Neuron (in vitro differentiated cells): ENCODE measurements at regions not wholly inside any gene's neighbourhood (a gene's known extent, or its start where the extent isn't known, plus 50 kb on each side); places are given as distances from the start of the nearest gene placed in this dataset.

Experiments used
- H2AFZ ChIP-seq: one replicate; pipeline ENCODE4 v1.6.1; 2013; ENCODE audit warnings: low read depth, mild to moderate bottlenecking, inconsistent platforms, low read length, moderate library complexity
- H3K27me3 ChIP-seq: one replicate; pipeline ENCODE4 v1.6.1; 2013; ENCODE audit warnings: low read length; ENCODE audit not compliant: insufficient read depth
- H3K36me3 ChIP-seq: one replicate; pipeline ENCODE4 v1.6.1; 2013; ENCODE audit warnings: low read length; ENCODE audit not compliant: insufficient read depth
- H3K4me1 ChIP-seq: one replicate; pipeline ENCODE4 v1.6.1; 2013; ENCODE audit warnings: low read length; ENCODE audit not compliant: insufficient read depth
- H3K4me3 ChIP-seq: 2 replicates; pipeline ENCODE4 v1.5.1; 2013; ENCODE audit warnings: mild to moderate bottlenecking, low read length, moderate library complexity
- H3K9me3 ChIP-seq: one replicate; pipeline ENCODE4 v1.6.1; 2013; ENCODE audit warnings: low read length

DNA sequence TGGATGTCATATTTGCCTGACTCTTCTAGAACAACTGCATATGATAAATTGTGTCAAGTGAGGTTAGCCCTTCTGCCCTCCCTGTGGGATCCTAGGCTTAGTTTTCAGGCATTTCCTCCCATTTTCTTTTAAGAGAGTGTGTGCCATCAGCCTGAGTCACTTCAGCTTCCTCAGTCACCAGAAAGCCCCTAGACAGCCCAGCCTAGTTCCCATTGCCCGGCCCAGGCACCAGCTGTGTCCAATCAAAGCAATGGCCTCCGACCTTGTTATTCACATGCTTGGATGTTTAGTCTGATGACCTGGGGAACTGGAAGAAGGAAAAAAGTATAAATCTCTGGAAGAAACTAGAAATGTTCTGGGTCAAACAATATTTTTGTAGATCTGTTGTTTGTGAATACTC, 221.9 kb upstream of the LRIG1 start:
- no peak overlapping the region for H2AFZ ChIP-seq
- H3K36me3 ChIP-seq = no peaks in the 10 kb centered on the region
- H3K4me1 ChIP-seq = peaks cover 13% of the 10 kb centered on the region
- H3K27me3 ChIP-seq = no peaks in the 10 kb centered on the region
- H3K9me3 ChIP-seq = no peaks in the 10 kb centered on the region
- no peak overlapping the region for H3K4me3 ChIP-seq

DNA sequence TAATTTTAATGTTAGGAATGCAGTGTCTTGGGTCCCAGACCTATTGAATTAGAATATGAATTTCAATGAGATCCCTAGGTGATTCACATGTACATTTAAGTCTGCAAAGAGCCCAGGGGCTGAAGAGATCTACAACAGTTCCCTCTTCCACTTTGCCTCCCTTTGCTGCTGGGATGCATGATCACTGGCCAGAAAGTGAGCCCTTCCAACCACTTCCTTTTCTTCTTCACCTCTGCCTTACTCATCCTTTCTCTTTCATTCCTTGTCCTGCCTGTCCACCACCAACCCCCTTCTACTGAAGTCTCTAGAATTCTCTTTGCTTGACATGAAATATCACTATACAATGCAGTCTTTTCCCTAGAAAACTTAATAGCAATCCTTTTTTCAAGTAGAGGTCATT, 222.4 kb upstream of the LRIG1 start:
- Histone ChIP-seq H3K27me3 (no peaks in the 10 kb centered on the region), H3K4me3 (no peak overlapping the region), H2AFZ (no peak overlapping the region), H3K9me3 (no peaks in the 10 kb centered on the region), H3K36me3 (no peaks in the 10 kb centered on the region), H3K4me1 (peaks cover 13% of the 10 kb centered on the region)

DNA sequence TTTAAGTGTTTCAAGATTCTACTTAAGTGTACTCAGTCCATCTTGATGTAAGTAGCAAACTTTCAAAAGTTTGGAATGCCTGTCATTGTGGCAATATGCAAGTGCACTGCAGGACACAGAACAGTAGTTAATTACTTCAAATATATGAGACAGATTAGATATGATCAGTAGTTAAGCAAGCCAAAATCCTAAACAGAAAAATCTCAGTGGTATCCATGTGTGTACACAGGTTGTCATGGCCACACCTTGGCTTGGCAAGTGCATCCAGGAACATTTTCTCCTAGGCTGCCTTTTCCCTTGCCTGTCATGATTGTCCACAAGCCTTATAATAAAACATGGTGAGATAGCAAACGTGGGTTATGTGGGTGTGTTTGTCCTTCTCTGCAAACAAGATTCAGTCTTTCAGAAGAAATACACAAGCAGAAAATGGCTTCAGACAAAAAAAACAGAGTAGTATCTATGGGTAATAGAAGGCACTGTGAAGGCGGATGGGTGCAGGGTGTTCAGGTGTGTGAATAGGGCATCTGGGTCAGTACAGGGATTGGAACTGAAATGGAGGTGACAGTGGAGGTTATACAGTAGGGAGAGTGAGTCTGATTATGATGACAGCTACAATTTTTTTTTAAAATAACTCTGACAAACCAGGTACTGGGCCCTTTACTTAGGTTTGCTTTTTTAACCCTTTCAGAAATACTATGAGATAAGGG, 229.0 kb upstream of the LRIG1 start:
- no peak overlapping the region for H3K4me3 ChIP-seq

DNA sequence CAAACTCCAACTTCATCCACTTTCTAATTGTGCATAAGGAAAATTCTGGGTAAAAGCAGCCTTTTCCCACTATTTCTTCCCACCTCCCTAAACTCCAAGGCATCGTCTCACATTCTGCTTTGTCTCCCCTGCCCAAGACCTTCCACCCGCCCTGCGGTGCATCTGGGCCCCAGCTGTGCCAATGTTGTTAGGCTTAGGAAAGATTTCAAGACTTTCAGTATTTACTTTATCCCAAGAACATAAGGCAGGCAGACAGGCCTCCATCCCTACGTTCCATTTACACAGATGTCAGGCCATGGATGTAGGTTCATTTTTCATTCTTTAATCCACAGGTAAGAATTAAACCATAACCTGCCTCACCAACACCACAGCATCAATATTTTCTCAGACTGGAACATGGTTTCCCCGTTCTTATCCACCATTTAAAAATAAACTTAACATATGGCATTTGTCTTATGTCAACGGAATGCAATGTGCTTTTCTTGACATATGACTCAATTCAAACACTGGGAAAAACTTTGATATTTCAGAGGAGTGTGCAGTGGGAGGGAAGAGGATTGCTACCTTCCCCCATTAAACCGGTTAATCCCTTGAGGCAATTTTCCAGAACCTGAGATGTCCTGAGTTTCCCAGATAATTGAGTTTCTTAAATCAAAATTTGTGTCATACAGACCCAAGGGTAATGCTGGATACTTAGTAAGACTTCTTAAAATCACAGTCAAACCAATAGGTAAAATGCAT, 238.0 kb upstream of the LRIG1 start:
- Histone ChIP-seq H3K27me3 (no peaks in the 10 kb centered on the region), H3K9me3 (no peaks in the 10 kb centered on the region), H3K36me3 (no peaks in the 10 kb centered on the region), H3K4me1 (no peaks in the 10 kb centered on the region), H2AFZ (no peak overlapping the region), H3K4me3 (no peak overlapping the region)

More for the DNA sequence above, 229.0 kb upstream of the LRIG1 start:
- H3K36me3 ChIP-seq = no peaks in the 10 kb centered on the region
- no peaks in the 10 kb centered on the region for H3K27me3 ChIP-seq
- no peaks in the 10 kb centered on the region for H3K9me3 ChIP-seq
- no peaks in the 10 kb centered on the region for H3K4me1 ChIP-seq
- H2AFZ ChIP-seq = no peak overlapping the region

DNA sequence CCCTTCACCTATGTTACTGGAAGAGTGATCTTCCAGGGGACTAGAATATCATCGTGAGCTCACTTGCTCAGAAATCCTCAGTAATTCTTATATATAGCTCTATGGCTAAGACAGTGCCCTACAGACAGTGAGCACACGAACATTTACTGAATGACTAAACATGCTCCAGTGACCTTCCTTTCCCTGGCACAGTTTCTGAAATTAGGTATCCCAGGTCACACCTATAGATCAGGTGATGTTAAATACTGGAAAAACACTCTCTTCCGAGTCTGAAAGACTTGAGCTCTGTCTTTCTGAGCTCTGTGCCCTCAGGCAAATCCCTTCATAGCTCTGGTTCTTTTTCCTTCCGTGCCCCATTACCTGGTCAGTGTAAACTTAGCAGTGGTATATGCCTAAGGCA, 239.4 kb upstream of the LRIG1 start:
- no peak overlapping the region for H3K4me3 ChIP-seq
- H2AFZ ChIP-seq = no peak overlapping the region
- H3K36me3 ChIP-seq = no peaks in the 10 kb centered on the region
- no peaks in the 10 kb centered on the region for H3K27me3 ChIP-seq
- H3K4me1 ChIP-seq = no peaks in the 10 kb centered on the region
- H3K9me3 ChIP-seq = no peaks in the 10 kb centered on the region

DNA sequence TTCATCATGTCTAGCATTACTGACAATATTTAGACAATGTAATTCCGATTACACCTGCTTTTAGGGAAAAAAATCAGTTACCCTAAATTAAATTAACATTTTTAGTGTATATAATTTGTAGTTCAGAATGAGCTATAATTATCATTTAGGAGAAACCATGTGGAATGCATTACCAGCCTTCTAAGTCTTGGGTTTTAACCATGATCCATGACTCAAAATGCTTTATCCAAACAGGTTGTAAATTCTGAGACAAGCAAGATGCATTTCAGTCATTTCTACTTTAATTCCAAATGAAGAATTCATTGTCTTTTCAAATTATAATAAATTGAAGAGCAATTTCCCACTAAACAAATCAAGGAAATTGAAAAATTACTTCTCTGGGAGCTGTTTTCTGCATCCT, 243.7 kb upstream of the LRIG1 start:
- Histone ChIP-seq H3K9me3 (no peaks in the 10 kb centered on the region), H2AFZ (no peak overlapping the region), H3K4me1 (no peaks in the 10 kb centered on the region), H3K36me3 (no peaks in the 10 kb centered on the region), H3K4me3 (no peak overlapping the region), H3K27me3 (no peaks in the 10 kb centered on the region)

DNA sequence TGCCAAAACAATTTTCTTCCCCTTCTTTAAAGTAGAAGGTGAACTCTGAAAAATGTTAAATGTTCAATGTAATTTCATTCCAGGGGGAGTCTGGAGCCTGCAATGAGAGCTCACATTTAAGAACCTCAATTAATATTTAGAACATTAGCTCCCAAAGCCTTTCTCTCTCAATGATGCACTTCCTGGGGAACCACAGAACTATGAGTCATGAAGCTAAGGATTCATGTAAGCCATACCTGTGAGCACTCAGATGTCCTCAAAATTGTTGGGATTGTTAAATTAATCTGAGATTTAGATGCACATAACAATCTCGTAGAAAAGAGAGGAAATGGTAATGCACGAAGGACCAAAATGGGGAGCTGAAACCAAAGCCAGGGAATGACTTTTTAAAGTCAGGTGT, 244.2 kb upstream of the LRIG1 start:
- H3K36me3 ChIP-seq = no peaks in the 10 kb centered on the region
- H3K4me3 ChIP-seq = no peak overlapping the region
- no peaks in the 10 kb centered on the region for H3K4me1 ChIP-seq
- no peak overlapping the region for H2AFZ ChIP-seq
- no peaks in the 10 kb centered on the region for H3K27me3 ChIP-seq
- H3K9me3 ChIP-seq = no peaks in the 10 kb centered on the region

DNA sequence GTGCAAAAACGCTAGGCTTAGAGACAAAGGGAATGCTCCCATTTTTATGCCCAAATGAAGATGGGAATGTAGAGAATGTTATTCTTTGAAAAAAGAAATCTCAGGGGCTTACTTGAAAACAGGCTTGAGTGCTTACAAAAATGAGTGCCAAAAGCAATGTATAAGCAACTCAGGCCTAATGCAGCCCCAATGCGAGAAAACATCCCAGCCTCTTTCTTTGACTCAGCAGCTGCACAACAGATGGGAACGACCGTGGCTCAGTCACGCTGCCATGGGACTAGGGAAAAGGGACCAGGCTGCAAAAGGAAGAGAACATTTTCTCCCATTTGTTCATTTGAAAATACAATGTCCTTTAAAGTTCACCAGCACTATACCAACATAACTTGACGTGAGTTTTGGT, 246.4 kb upstream of the LRIG1 start:
- no peaks in the 10 kb centered on the region for H3K9me3 ChIP-seq
- no peaks in the 10 kb centered on the region for H3K27me3 ChIP-seq
- no peaks in the 10 kb centered on the region for H3K36me3 ChIP-seq
- peaks cover 2% of the 10 kb centered on the region for H3K4me1 ChIP-seq
- H3K4me3 ChIP-seq = no peak overlapping the region
- H2AFZ ChIP-seq = no peak overlapping the region

DNA sequence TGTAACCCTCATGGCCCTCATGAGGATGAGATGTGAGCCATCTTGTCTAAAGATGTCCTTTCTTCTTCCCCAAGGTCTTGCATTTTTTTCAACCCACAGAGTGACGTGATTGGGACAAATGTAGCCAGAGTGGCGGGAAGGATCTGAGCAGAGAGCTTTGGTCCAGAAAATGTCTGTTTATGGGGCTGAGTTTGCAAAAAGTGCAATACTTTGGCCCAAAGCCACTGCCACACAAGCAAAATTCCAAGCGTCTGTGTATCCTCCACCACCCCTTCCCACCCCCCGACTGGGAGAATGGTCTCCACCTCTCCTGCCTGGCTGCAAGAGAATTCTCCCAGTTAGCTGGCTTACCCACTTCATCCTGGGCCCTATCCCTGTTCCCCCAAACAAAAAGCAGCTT, 246.9 kb upstream of the LRIG1 start:
- peaks cover 2% of the 10 kb centered on the region for H3K4me1 ChIP-seq
- H3K36me3 ChIP-seq = no peaks in the 10 kb centered on the region
- H3K4me3 ChIP-seq = no peak overlapping the region
- H3K27me3 ChIP-seq = no peaks in the 10 kb centered on the region
- H3K9me3 ChIP-seq = no peaks in the 10 kb centered on the region
- H2AFZ ChIP-seq = no peak overlapping the region

DNA sequence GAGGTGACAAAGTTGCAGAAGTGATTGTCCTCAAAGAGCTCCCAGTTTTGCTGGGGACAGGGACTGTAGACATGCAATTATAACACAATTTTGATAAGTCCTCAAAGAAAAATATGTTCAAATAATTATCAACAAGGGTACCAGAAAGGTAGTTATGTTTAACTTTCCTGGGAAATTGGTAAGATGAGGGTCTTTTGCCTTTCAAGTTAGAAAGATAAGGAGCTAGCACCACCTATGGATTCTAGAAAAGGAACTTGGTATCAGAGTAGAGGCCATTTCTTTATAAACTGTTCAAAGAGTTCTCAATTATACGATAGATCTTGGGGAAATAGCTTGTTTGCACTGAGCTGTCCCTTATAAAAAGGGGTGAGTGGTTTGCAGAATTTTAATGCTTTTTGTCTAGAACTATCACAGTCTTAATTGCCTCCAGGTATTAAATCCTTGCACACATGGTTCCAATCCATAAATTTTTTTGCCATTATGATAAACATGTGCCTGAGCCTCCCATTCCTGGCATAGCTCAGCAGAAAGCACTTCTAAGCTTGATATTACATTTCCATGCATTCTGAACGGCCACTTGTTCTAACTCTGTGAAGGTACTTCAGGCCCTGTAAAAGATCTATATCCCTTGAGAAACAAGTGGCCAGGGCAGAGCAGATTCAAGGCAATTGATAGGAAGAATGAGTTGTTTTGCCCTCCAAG, 247.5 kb upstream of the LRIG1 start:
- Histone ChIP-seq H3K36me3 (no peaks in the 10 kb centered on the region), H3K4me1 (peaks cover 2% of the 10 kb centered on the region), H2AFZ (no peak overlapping the region), H3K9me3 (no peaks in the 10 kb centered on the region), H3K27me3 (no peaks in the 10 kb centered on the region), H3K4me3 (no peak overlapping the region)

DNA sequence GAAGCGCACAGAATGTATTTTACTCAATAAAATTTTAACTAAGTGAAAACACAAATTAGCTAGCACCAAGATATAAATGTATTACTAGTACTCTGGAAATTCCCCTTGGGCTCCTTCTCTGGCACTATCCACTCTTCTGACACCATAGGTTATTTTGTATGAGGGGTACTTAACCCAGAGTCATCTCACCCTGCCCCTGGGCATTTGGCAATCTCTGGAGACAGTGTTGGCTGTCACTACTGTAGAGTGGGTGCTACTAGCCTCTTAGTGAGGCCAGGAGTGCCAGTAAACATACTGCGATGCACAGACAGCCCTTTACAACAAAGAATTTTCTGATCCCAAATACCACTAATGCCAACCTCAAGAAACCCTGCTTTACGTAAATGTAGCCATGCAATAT, 246.3 kb upstream of the KBTBD8 start:
- Histone ChIP-seq H3K27me3 (no peaks in the 10 kb centered on the region), H3K4me3 (no peak overlapping the region), H2AFZ (no peak overlapping the region), H3K4me1 (peaks cover 2% of the 10 kb centered on the region), H3K36me3 (no peaks in the 10 kb centered on the region), H3K9me3 (no peaks in the 10 kb centered on the region)

DNA sequence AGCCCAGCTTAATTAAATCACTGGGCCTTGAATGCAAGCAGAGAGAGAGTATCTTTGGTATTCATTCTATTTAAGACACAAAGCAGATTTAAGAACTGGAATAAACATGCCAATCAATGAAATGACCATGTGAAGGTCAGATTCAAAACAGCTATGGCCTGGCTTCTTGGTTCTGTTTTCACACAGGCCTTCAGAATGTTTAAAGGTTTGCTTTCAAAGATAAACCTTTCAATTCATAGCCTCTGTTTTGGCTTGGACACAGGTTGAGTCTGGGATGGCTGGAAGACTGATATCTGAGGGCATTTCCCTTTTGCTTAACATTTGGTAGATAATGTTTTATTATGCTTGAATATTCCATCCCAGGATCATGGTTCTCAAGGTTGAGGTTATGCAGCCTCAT, 244.4 kb upstream of the KBTBD8 start:
- Histone ChIP-seq H3K36me3 (no peaks in the 10 kb centered on the region), H3K4me3 (no peak overlapping the region), H3K4me1 (peaks cover 2% of the 10 kb centered on the region), H3K9me3 (no peaks in the 10 kb centered on the region), H2AFZ (no peak overlapping the region), H3K27me3 (no peaks in the 10 kb centered on the region)

DNA sequence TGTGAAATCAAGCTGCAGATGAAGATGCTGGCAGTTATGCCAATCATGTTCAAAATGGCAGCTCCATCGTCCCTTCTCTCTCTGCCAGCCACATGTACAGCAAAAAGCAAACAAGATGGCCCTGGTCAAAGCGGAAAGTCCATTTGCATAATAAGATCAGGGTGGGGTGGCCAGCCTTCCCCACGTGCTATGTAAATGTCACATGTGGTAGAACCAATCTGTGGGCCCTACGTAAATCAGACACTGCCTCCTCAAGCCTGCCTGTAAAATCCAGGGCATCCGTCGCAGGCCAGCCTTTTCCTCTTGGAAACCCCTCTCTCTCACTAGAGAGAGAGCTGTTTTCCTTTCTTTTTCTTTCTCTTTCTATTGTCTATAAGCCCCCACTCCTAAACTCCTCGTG, 243.5 kb upstream of the KBTBD8 start:
- no peaks in the 10 kb centered on the region for H3K36me3 ChIP-seq
- no peaks in the 10 kb centered on the region for H3K9me3 ChIP-seq
- H3K4me1 ChIP-seq = peaks cover 2% of the 10 kb centered on the region
- H3K27me3 ChIP-seq = no peaks in the 10 kb centered on the region
- H3K4me3 ChIP-seq = no peak overlapping the region
- H2AFZ ChIP-seq = no peak overlapping the region
